Left lung (tissue), 4 donors: ENCODE measurements at regions not wholly inside any gene's neighbourhood (a gene's known extent, or its start where the extent isn't known, plus 50 kb on each side); places are given as distances from the start of the nearest gene placed in this dataset.

Experiments used
- ATAC-seq: fragments of 200-7000 bp; cut with Tn5 transposase; one replicate; pipeline ENCODE4 v1.9.1; 2020; ENCODE audit warnings: moderate library complexity
- DNase-seq, 4 donors: peaks; one replicate each; pipeline ENCODE4 v3.0.0-alpha.2; 2013 to 2020
- H3K27ac ChIP-seq, 2 donors: fragments of 200-600 bp; sonication (generic) in 1 of 2; one replicate each; pipeline versions ENCODE4 v1.5.0 to v1.8.0; 2020 to 2021
- H3K27me3 ChIP-seq, 2 donors: fragments of 200-600 bp; sonication (generic) in 1 of 2; one replicate each; pipeline versions ENCODE4 v1.5.0 to v1.8.0; 2020 to 2021
- H3K36me3 ChIP-seq, 2 donors: fragments of 200-600 bp; sonication (generic) in 1 of 2; one replicate each; pipeline versions ENCODE4 v1.5.0 to v1.8.0; 2020 to 2021
- H3K4me1 ChIP-seq, 2 donors: fragments of 200-600 bp; one replicate each; pipeline ENCODE4 v1.8.0; 2021
- H3K4me3 ChIP-seq, 2 donors: fragments of 200-600 bp; sonication (generic) in 1 of 2; one replicate each; pipeline versions ENCODE4 v1.5.0 to v1.8.0; 2020 to 2021; ENCODE audit warnings: mild to moderate bottlenecking in 1 of 2
- H3K9me3 ChIP-seq, 2 donors: fragments of 200-600 bp; sonication (generic) in 1 of 2; one replicate each; pipeline versions ENCODE4 v1.5.0 to v1.8.0; 2020 to 2021
- CTCF ChIP-seq, 2 donors: fragments of 200-600 bp; sonication (generic) in 1 of 2; IDR thresholded peaks; one replicate each; pipeline versions ENCODE4 v1.5.0 to v1.8.0; 2021; ENCODE audit warnings: antibody characterized with exemption in 2 of 2
- intact Hi-C, 2 donors: fragments of 100-400 bp; cut with DNase I; formaldehyde crosslinking; loops; one replicate each; pipeline versions ENCODE4 v1.11.2 to v1.14.2; 2022
- donor health status: DM: no; HTN: yes; CAD: no.
- donor health status: DM: no; HTN: no; CAD: no.

- Histone ChIP-seq H3K27me3 (no peaks in the 10 kb centered on the region), H3K4me1 (no peaks in the 10 kb centered on the region), H3K27ac (no peak overlapping the region), H3K36me3 (no peaks in the 10 kb centered on the region), H3K9me3 (peaks cover 0 to 6% of the 10 kb centered on the region in 2 donors), H3K4me3 (no peak overlapping the region)
- no peak for DNase-seq
- intact Hi-C loops, result no loop called here
- no peak for TF ChIP-seq CTCF (IDR thresholded peaks at IDR 0.05)
- no peak for ATAC-seq
Measured at GRCh38 chr6:14348389-14348788, 230.8 kb downstream of the CD83 start.

- H3K27me3 ChIP-seq, result no peaks in the 10 kb centered on the region
- H3K27ac ChIP-seq, result no peak overlapping the region
- H3K9me3 ChIP-seq, result peaks cover 0 to 6% of the 10 kb centered on the region in 2 donors
- intact Hi-C loops, result no loop called here
- TF ChIP-seq CTCF (IDR thresholded peaks at IDR 0.05), result no peak
- no peaks in the 10 kb centered on the region for H3K36me3 ChIP-seq
- DNase-seq (peak in 1 of 4 donors; percentile 10), ATAC-seq (no peak)
- peaks cover under 1% of the 10 kb centered on the region in 2 donors for H3K4me1 ChIP-seq
- no peak overlapping the region for H3K4me3 ChIP-seq
Measured at GRCh38 chr6:14349507-14349906, 231.9 kb downstream of the CD83 start.

- ATAC-seq (no peak), DNase-seq (no peak)
- H3K4me3 ChIP-seq, result no peak overlapping the region
- H3K27ac ChIP-seq, result no peak overlapping the region
- no peaks in the 10 kb centered on the region for H3K36me3 ChIP-seq
- H3K27me3 ChIP-seq, result no peaks in the 10 kb centered on the region
- no peak for TF ChIP-seq CTCF (IDR thresholded peaks at IDR 0.05)
- intact Hi-C loops, result no loop called here
- peaks cover 0 to 6% of the 10 kb centered on the region in 2 donors for H3K9me3 ChIP-seq
- peaks cover 5 to 8% of the 10 kb centered on the region in 2 donors for H3K4me1 ChIP-seq
Measured at GRCh38 chr6:14350210-14350609, 232.6 kb downstream of the CD83 start.

GRCh38 chr6:14353281-14353680 lies 235.7 kb downstream of the CD83 start:
- H3K9me3 ChIP-seq, result peaks cover 0 to 6% of the 10 kb centered on the region in 2 donors
- H3K4me1 ChIP-seq, result peaks cover 5 to 12% of the 10 kb centered on the region in 2 donors
- H3K4me3 ChIP-seq, result no peak overlapping the region
- DNase-seq (no peak), ATAC-seq (no peak)
- no peak overlapping the region for H3K27ac ChIP-seq
- no peaks in the 10 kb centered on the region for H3K36me3 ChIP-seq
- intact Hi-C loops, result no loop called here
- TF ChIP-seq CTCF (IDR thresholded peaks at IDR 0.05), result no peak
- H3K27me3 ChIP-seq, result no peaks in the 10 kb centered on the region

GRCh38 chr6:14353798-14354197 lies 236.2 kb downstream of the CD83 start:
- Histone ChIP-seq H3K4me3 (no peak overlapping the region), H3K27me3 (no peaks in the 10 kb centered on the region), H3K36me3 (no peaks in the 10 kb centered on the region), H3K4me1 (peaks cover 5 to 12% of the 10 kb centered on the region in 2 donors), H3K27ac (no peak overlapping the region), H3K9me3 (peaks cover 0 to 6% of the 10 kb centered on the region in 2 donors)
- no peak for TF ChIP-seq CTCF (IDR thresholded peaks at IDR 0.05)
- no peak for DNase-seq
- no peak for ATAC-seq
- intact Hi-C loops, result no loop called here
